AG09309 (cell line): ENCODE measurements at regions not wholly inside any gene's neighbourhood (a gene's known extent, or its start where the extent isn't known, plus 50 kb on each side); places are given as distances from the start of the nearest gene placed in this dataset.

Source experiments
- DNase-seq: peaks from one replicate; pipeline ENCODE4 v3.0.0-alpha.2; 2010; ENCODE audit warnings: low read depth
- H3K4me3 ChIP-seq: 2 replicates; pipeline ENCODE4 v1.5.1; 2011; ENCODE audit warnings: mild to moderate bottlenecking, low read depth, low read length, moderate library complexity; ENCODE audit not compliant: control insufficient read depth
- TF ChIP-seq, protein P1 (sequence below): IDR thresholded peaks from 2 replicates; pipeline ENCODE4 v1.5.1; 2011; ENCODE audit warnings: mild to moderate bottlenecking, low read depth, low read length, inconsistent platforms; ENCODE audit not compliant: insufficient read depth, control insufficient read depth; ENCODE audit errors: missing control alignments

DNA sequence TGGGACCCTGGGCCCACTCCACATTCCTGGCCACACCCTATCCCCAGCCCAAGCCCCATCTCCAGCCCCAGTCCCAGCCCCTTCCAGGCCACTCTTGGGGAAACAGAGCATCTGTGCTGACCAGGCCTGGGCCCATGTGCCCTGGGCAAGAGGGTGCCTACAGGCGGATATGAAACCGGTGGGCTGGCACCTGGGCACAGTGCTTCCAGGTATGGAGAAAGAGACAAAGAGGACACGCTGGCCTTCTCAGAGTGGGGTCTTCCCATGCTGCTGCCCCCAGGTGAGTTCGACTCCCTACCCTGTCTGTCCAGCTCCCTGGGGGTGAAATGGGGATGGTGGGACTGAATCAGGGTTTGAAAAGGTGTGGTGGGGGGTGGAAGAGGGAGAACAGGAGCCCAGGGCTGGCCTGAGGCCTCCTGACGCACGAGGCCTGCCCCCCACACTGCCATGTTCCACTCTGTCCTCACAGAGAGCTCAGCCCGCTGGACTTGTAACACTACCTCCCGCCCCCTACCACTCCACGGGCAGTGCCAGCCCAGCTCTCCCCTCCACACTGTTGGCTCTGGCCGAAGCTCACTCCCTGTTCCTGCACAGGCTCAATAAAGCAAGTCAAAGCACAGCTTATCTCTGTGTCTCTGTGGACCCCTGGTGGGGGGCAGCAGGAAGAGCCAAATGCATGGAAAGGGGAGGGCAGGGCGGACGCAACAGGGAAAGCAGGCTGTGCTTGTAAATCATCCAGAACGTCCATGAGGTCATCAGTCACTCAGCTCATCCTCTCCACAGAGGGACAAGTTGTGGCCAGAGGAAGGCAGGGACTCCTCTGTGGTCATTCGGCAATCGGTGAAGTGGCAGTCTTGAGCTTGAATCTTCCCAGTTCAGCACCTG is 71.1 kb upstream of the TMEM97 start:
- TF ChIP-seq, protein P1, sequence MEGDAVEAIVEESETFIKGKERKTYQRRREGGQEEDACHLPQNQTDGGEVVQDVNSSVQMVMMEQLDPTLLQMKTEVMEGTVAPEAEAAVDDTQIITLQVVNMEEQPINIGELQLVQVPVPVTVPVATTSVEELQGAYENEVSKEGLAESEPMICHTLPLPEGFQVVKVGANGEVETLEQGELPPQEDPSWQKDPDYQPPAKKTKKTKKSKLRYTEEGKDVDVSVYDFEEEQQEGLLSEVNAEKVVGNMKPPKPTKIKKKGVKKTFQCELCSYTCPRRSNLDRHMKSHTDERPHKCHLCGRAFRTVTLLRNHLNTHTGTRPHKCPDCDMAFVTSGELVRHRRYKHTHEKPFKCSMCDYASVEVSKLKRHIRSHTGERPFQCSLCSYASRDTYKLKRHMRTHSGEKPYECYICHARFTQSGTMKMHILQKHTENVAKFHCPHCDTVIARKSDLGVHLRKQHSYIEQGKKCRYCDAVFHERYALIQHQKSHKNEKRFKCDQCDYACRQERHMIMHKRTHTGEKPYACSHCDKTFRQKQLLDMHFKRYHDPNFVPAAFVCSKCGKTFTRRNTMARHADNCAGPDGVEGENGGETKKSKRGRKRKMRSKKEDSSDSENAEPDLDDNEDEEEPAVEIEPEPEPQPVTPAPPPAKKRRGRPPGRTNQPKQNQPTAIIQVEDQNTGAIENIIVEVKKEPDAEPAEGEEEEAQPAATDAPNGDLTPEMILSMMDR, result no peak
- no peak for DNase-seq
- no peak overlapping the region for H3K4me3 ChIP-seq

DNA sequence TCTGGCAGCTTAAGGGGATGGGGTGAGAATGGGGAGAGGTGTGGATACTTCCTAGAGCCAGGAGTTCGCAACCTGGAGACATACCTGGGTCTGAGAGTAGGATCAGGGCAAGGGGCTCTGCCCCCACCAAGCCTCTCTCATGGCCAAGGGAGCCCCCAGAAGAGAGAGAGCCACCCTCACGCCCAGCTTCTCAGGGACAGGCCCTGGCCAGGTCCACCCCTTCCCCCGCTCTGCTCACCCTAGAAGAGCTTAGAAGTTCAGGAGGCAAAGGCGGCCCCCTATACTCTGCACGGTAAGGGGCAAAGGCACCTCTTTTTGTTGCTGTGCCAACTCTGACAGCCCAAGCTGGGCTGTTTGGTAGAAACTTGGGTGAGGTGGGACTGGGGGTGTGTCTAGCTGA is 69.3 kb upstream of the TMEM97 start:
- DNase-seq, result no peak
- H3K4me3 ChIP-seq, result no peak overlapping the region
- TF ChIP-seq, protein P1, result no peak

DNA sequence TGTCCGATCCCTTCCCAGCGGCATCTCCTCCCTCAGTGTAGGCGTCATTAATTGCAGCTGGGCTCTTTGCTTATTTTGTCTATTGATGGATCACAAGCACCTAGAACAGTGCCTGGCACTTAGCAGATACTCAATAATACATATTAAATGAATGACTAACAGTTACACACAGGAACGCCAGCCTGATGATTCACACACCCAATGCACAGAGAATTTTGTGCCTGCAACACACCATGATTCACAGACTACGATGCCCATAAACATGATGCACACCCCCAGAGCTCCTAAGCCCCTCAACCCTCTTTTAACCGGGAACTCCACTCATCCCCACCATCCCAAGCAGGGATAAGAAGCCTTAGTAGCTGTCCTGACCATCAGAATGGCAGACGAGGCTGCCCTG is 66.6 kb upstream of the TMEM97 start:
- TF ChIP-seq, protein P1, result no peak
- H3K4me3 ChIP-seq, result no peak overlapping the region
- DNase-seq, result peak; percentile 45

DNA sequence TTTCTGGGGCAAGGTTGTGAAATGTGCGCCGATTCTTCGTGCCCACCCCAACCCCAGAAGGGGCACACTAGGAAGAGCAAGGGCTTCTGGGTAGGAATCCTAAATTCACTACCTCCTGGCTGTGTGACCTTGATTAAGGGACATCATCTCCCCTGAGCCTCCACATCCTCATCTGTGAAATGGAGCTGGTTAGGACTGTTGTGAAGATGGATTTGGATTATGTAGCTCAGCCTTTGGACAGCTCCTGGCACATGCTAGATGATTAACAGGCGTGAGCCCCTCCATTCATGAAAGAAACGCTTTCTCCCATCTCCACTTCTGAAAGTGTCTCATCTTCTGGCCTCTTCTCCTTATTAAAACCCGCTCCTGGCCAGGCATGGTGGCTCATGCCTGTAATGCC is 65.3 kb upstream of the TMEM97 start:
- H3K4me3 ChIP-seq, result no peak overlapping the region
- TF ChIP-seq, protein P1, result no peak
- no peak for DNase-seq

DNA sequence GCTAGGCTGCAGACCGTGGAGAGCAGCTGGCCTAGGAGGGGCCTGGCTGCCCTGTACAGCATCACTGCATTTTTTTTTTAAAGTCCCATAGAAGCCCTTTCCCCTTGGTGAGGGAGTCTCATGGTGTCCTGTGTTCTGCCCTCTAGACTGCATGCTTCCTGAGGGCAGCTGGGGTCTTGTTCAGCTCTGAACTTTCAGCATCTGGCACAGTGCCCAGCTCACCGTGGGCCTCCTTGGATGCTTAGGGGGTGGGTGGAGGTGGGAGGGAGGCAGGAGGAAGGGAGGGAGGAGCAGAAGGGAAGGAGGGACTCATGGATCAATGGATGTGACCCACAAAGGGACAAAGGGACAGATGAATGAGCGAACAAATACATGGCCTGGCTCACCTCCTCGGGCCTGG is 63.4 kb upstream of the TMEM97 start:
- TF ChIP-seq, protein P1, result no peak
- H3K4me3 ChIP-seq, result no peak overlapping the region
- DNase-seq, result no peak

DNA sequence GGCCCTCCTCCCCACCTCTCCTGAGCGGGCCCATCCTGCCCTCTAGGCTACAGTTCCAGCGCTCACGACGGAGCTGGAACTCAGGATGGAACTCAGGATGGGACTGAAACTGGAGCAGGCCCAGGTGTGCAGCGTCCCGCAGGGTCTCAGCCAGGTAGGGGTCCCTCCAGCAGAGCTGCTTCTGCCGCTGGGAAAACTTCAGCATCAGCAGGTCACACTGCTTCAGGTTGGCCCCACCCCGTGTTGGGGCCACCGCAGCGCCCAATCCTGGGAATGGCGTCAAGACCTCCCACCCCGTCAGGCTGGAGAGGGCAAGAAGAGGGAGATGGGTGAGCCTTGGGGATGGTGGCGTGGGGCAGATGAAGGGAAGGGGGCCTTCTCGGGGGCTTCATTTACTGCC is 62.6 kb upstream of the TMEM97 start:
- no peak for DNase-seq
- no peak overlapping the region for H3K4me3 ChIP-seq
- TF ChIP-seq, protein P1, result no peak

DNA sequence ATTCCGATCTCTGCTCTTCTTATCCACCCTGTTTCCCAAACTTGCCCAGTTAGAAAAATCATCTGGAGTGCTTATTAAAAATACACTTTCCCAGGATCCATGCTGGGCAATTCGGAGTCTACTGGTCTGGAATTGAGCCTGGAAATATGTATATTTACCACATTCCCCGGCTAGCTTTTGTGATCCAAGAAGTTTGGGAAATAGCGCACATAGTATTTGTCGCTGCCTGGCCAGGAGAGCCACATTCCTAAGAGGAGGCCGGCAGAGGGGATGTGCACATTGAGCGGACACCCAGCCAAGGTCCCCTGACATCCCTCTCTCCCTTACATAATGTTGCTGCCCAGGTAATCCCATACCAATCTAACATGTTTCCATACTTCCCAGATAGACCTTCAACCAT is 62.1 kb upstream of the TMEM97 start:
- TF ChIP-seq, protein P1, result no peak
- no peak overlapping the region for H3K4me3 ChIP-seq
- DNase-seq, result no peak
